HepG2 (cell line): ENCODE measurements at regions not wholly inside any gene's neighbourhood (a gene's known extent, or its start where the extent isn't known, plus 50 kb on each side); places are given as distances from the start of the nearest gene placed in this dataset.

Source experiments
- ARID5B ChIP-seq: IDR thresholded peaks from 2 replicates; pipeline ENCODE4 v1.4.0; 2020; ENCODE audit warnings: mild to moderate bottlenecking, missing genetic modification reagents
- ATF3 ChIP-seq: sonication (generic); formaldehyde crosslinking; IDR thresholded peaks from 2 replicates; pipeline ENCODE4 v1.4.0; 2020; ENCODE audit warnings: missing genetic modification reagents
- ATF4 ChIP-seq, 2 experiments: fragments of 450-650 bp in 1 of 2; sonication (generic) in 1 of 2; formaldehyde crosslinking; IDR thresholded peaks; 2 replicates each; pipeline versions ENCODE4 v1.5.0 to v1.8.0; 2020 to 2022; ENCODE audit warnings: mild to moderate bottlenecking in 1 of 2, missing genetic modification reagents in 1 of 2
- ETV5 ChIP-seq: IDR thresholded peaks from 2 replicates; pipeline ENCODE4 v1.6.1; 2018; ENCODE audit warnings: missing biosample characterization, missing genetic modification reagents, inconsistent platforms, borderline replicate concordance
- GMEB1 ChIP-seq: sonication (generic); formaldehyde crosslinking; IDR thresholded peaks from 2 replicates; pipeline ENCODE4 v1.5.1; 2020; ENCODE audit warnings: missing genetic modification reagents, mild to moderate bottlenecking, borderline replicate concordance
- HOXA3 ChIP-seq: sonication (generic); formaldehyde crosslinking; IDR thresholded peaks from 2 replicates; pipeline ENCODE4 v1.5.0; 2020; ENCODE audit warnings: missing genetic modification reagents
- KAT7 ChIP-seq: IDR thresholded peaks from 2 replicates; pipeline ENCODE4 v1.6.1; 2018; ENCODE audit warnings: borderline replicate concordance, missing compliant biosample characterization
- KLF12 ChIP-seq: sonication (generic); formaldehyde crosslinking; IDR thresholded peaks from 2 replicates; pipeline ENCODE4 v1.4.0; 2020; ENCODE audit warnings: missing genetic modification reagents, borderline replicate concordance
- MEIS1 ChIP-seq: sonication (generic); formaldehyde crosslinking; IDR thresholded peaks from 2 replicates; pipeline ENCODE4 v1.9.0; 2021; ENCODE audit warnings: mild to moderate bottlenecking, missing genetic modification reagents, moderate library complexity, borderline replicate concordance
- NFKB2 ChIP-seq: sonication (generic); formaldehyde crosslinking; IDR thresholded peaks from 2 replicates; pipeline ENCODE4 v1.4.0; 2020; ENCODE audit warnings: missing genetic modification reagents, borderline replicate concordance
- NFRKB ChIP-seq: fragments of 450-650 bp; IDR thresholded peaks from 2 replicates; pipeline ENCODE4 v1.6.1; 2017
- PHF21A ChIP-seq: sonication (generic); formaldehyde crosslinking; IDR thresholded peaks from 2 replicates; pipeline ENCODE4 v1.5.0; 2020; ENCODE audit warnings: mild to moderate bottlenecking, missing genetic modification reagents
- SP5 ChIP-seq: IDR thresholded peaks from 2 replicates; pipeline ENCODE4 v1.6.1; 2016; ENCODE audit warnings: low read depth, borderline replicate concordance
- SSRP1 ChIP-seq: IDR thresholded peaks from 2 replicates; pipeline ENCODE4 v1.6.1; 2016; ENCODE audit warnings: control low read depth
- TARDBP ChIP-seq: sonication (generic); formaldehyde crosslinking; IDR thresholded peaks from 2 replicates; pipeline ENCODE4 v1.8.0; 2022; ENCODE audit warnings: mild to moderate bottlenecking, missing genetic modification reagents
- TGIF2 ChIP-seq: IDR thresholded peaks from 2 replicates; pipeline ENCODE4 v1.6.1; 2016; ENCODE audit warnings: control low read depth, missing compliant biosample characterization
- ZBTB46 ChIP-seq: sonication (generic); formaldehyde crosslinking; IDR thresholded peaks from 2 replicates; pipeline ENCODE4 v1.4.0; 2020; ENCODE audit warnings: mild to moderate bottlenecking, missing genetic modification reagents, borderline replicate concordance
- ZNF180 ChIP-seq: sonication (generic); formaldehyde crosslinking; IDR thresholded peaks from 2 replicates; pipeline ENCODE4 v1.4.0; 2020; ENCODE audit warnings: low read depth, missing genetic modification reagents, borderline replicate concordance
- ZNF34 ChIP-seq: sonication (generic); formaldehyde crosslinking; IDR thresholded peaks from 2 replicates; pipeline ENCODE4 v1.4.0; 2020; ENCODE audit warnings: mild to moderate bottlenecking, missing genetic modification reagents, borderline replicate concordance
- ZNF562 ChIP-seq: sonication (generic); formaldehyde crosslinking; IDR thresholded peaks from 2 replicates; pipeline ENCODE4 v1.8.0; 2022; ENCODE audit warnings: missing genetic modification reagents, borderline replicate concordance

GRCh38 chr17:72502371-72503341 is 381.8 kb downstream of the SOX9 start (continued):
- TF ChIP-seq ATF3 (CRISPR knock-in tag) (no peak; the same call in 1 of the 2 replicates), HOXA3 (CRISPR knock-in tag) (peak; percentile 80), TGIF2 (peak; percentile 97), ARID5B (CRISPR knock-in tag) (peak; percentile 77), TARDBP (CRISPR knock-in tag) (peak; percentile 81), ZNF562 (CRISPR knock-in tag) (no peak), ZNF180 (CRISPR knock-in tag) (no peak), ZBTB46 (CRISPR knock-in tag) (no peak), KAT7 (peak; percentile 13; the same call in 1 of the 2 replicates), KLF12 (CRISPR knock-in tag) (peak; percentile 65; the same call in 1 of the 2 replicates), ATF4 (CRISPR knock-in tag; IDR thresholded peaks at IDR 0.05) (peak in 1 of 2 experiments; percentile 47; a peak in 1 of 4 replicates), PHF21A (0 out of 2 replicates have a peak, but pooled peaks have one; percentile 6), ETV5 (peak; percentile 37; the same call in 1 of the 2 replicates), MEIS1 (CRISPR knock-in tag) (peak; percentile 49; the same call in 1 of the 2 replicates), SP5 (CRISPR knock-in tag) (peak; percentile 100), NFRKB (no peak), SSRP1 (CRISPR knock-in tag) (peak; percentile 55; the same call in 1 of the 2 replicates), GMEB1 (CRISPR knock-in tag) (no peak; the same call in 1 of the 2 replicates), ZNF34 (CRISPR knock-in tag) (peak; percentile 10; the same call in 1 of the 2 replicates), NFKB2 (CRISPR knock-in tag) (peak; percentile 50; the same call in 1 of the 2 replicates)
